Peyer's patch (tissue), 4 donors: ENCODE measurements at regions not wholly inside any gene's neighbourhood (a gene's known extent, or its start where the extent isn't known, plus 50 kb on each side); places are given as distances from the start of the nearest gene placed in this dataset.

Experiments used
- POLR2A ChIP-seq, 2 donors: fragments of 450-650 bp; IDR thresholded peaks; one replicate each; pipeline ENCODE4 v1.5.1; 2017; ENCODE audit warnings: antibody characterized with exemption in 2 of 2, mild to moderate bottlenecking in 2 of 2, moderate library complexity in 2 of 2
- TF ChIP-seq, protein P1 (sequence below), 6 experiments: fragments of 450-650 bp in 4 of 6; fragments of 200-600 bp in 2 of 6; sonication (generic) in 1 of 6; IDR thresholded peaks; one replicate each; pipeline ENCODE4 v1.5.1; 2017 to 2019; ENCODE audit warnings: antibody characterized with exemption in 6 of 6, mild to moderate bottlenecking in 3 of 6, moderate library complexity in 1 of 6

DNA sequence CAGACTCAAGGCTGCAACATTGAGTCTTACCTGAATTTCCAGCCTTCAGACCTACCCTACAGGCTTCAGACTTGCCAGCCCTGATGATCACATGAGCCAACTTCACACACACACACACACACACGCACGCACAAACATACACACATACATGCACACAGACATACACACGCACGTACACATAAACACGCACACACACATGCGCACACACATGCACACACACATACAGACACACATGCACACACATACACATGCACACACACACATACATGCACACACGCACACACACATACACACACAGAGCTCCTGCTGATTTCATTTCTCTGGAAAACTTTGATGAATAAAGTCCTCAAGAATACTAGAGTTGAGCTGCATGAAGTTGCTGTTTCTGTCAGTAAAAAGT, 78.3 kb upstream of the SLC2A1 start:
- TF ChIP-seq, protein P1, sequence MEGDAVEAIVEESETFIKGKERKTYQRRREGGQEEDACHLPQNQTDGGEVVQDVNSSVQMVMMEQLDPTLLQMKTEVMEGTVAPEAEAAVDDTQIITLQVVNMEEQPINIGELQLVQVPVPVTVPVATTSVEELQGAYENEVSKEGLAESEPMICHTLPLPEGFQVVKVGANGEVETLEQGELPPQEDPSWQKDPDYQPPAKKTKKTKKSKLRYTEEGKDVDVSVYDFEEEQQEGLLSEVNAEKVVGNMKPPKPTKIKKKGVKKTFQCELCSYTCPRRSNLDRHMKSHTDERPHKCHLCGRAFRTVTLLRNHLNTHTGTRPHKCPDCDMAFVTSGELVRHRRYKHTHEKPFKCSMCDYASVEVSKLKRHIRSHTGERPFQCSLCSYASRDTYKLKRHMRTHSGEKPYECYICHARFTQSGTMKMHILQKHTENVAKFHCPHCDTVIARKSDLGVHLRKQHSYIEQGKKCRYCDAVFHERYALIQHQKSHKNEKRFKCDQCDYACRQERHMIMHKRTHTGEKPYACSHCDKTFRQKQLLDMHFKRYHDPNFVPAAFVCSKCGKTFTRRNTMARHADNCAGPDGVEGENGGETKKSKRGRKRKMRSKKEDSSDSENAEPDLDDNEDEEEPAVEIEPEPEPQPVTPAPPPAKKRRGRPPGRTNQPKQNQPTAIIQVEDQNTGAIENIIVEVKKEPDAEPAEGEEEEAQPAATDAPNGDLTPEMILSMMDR (IDR thresholded peaks at IDR 0.05): no peak
- no peak for TF ChIP-seq POLR2A (IDR thresholded peaks at IDR 0.05)
